SHP77 (cell line): ENCODE measurements at regions not wholly inside any gene's neighbourhood (a gene's known extent, or its start where the extent isn't known, plus 50 kb on each side); places are given as distances from the start of the nearest gene placed in this dataset.
A peak's percentile ranks its signal among the peaks of the same experiment; 100 is the strongest.

Experiments
- DNase-seq, 2 experiments: peaks; one replicate each; lab custom pipeline; 2025; lab: John Stamatoyannopoulos, UW

GRCh38 chr5:173557123-173557903 lies 59.1 kb downstream of the BOD1 start:
- DNase-seq, result no peak

GRCh38 chr5:173556142-173557028 lies 60.1 kb downstream of the BOD1 start:
- no peak for DNase-seq

GRCh38 chr5:173554989-173555705 lies 61.3 kb downstream of the BOD1 start:
- no peak for DNase-seq

- no peak for DNase-seq
Observed at GRCh38 chr5:173554038-173554955, 62.2 kb downstream of the BOD1 start.

GRCh38 chr5:173550641-173551040 lies 65.8 kb downstream of the BOD1 start:
- DNase-seq, result no peak

- DNase-seq, result no peak
Observed at GRCh38 chr5:173549644-173550043, 66.8 kb downstream of the BOD1 start.

- no peak for DNase-seq
Observed at GRCh38 chr5:173547579-173547978, 68.9 kb downstream of the BOD1 start.

GRCh38 chr5:173542964-173543363 lies 73.5 kb downstream of the BOD1 start:
- DNase-seq, result no peak

- no peak for DNase-seq
Observed at GRCh38 chr5:173542159-173542558, 74.3 kb downstream of the BOD1 start.

- no peak for DNase-seq
Observed at GRCh38 chr5:173538654-173539053, 77.8 kb downstream of the BOD1 start.

- no peak for DNase-seq
Observed at GRCh38 chr5:173538018-173538417, 78.4 kb downstream of the BOD1 start.

- no peak for DNase-seq
Observed at GRCh38 chr5:173537228-173537627, 79.2 kb downstream of the BOD1 start.

GRCh38 chr5:173535976-173536639 lies 80.3 kb downstream of the BOD1 start:
- DNase-seq, result no peak

GRCh38 chr5:173535166-173535975 lies 81.1 kb downstream of the BOD1 start:
- DNase-seq, result no peak

GRCh38 chr5:173534664-173535063 lies 81.8 kb downstream of the BOD1 start:
- no peak for DNase-seq

- peak; percentile 12 to 18 for DNase-seq
Observed at GRCh38 chr5:173534031-173534430, 82.4 kb downstream of the BOD1 start.

GRCh38 chr5:173532689-173533250 lies 83.7 kb downstream of the BOD1 start:
- no peak for DNase-seq

- no peak for DNase-seq
Observed at GRCh38 chr5:173531863-173532262, 84.6 kb downstream of the BOD1 start.

GRCh38 chr5:173530547-173530946 lies 85.9 kb downstream of the BOD1 start:
- no peak for DNase-seq

- no peak for DNase-seq
Observed at GRCh38 chr5:173529861-173530260, 86.6 kb downstream of the BOD1 start.
